ENCODE measurements at regions not wholly inside any gene's neighbourhood (a gene's known extent, or its start where the extent isn't known, plus 50 kb on each side); places are given as distances from the start of the nearest gene placed in this dataset.
A peak's percentile ranks its signal among the peaks of the same experiment; 100 is the strongest.

DNA sequence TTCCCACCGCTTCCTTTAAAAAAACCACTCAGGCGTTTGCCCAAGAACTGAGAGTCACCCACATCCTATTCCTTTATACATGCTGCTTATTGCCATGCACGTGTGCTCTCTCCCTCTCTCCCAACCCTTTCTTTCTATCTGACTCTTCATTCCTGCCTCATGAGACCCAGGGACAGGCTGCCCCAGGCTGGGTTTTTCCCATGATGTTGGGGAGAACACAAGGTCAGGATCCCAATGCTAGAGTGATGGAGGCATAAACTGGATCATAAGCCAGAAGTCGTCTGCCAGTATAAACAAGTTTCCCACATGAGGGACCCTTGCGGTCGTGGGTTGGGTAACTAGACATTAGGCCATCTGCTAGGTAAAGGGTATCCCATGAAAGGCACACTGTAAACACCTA, 64.9 kb downstream of the CD2 start:
- no peak overlapping the region for H3K4me3 ChIP-seq (ENCODE audit: low read length)
- no peak for DNase-seq (ENCODE audit: low read depth)
- TF ChIP-seq CTCF (conservative IDR thresholded peaks at IDR 0.05; ENCODE audit: low read length), result no peak

GRCh38 chr1:116820369-116820768, 66.1 kb downstream of the CD2 start:
- TF ChIP-seq CTCF (conservative IDR thresholded peaks at IDR 0.05; ENCODE audit: low read length), result no peak
- DNase-seq (ENCODE audit: low read depth), result peak; percentile 91

GRCh38 chr1:116821763-116822162, 67.5 kb downstream of the CD2 start:
- TF ChIP-seq CTCF (conservative IDR thresholded peaks at IDR 0.05; ENCODE audit: low read length), result no peak
- no peak for DNase-seq (ENCODE audit: low read depth)
- H3K4me3 ChIP-seq (ENCODE audit: low read length), result no peak overlapping the region

More at GRCh38 chr1:116820369-116820768, 66.1 kb downstream of the CD2 start:
- no peak overlapping the region for H3K4me3 ChIP-seq (ENCODE audit: low read length)

GRCh38 chr1:116824631-116825206, 70.5 kb downstream of the CD2 start:
- H3K4me3 ChIP-seq (ENCODE audit: low read length), result no peak overlapping the region
- TF ChIP-seq CTCF (conservative IDR thresholded peaks at IDR 0.05; ENCODE audit: low read length), result no peak
- no peak for DNase-seq (ENCODE audit: low read depth)

DNA sequence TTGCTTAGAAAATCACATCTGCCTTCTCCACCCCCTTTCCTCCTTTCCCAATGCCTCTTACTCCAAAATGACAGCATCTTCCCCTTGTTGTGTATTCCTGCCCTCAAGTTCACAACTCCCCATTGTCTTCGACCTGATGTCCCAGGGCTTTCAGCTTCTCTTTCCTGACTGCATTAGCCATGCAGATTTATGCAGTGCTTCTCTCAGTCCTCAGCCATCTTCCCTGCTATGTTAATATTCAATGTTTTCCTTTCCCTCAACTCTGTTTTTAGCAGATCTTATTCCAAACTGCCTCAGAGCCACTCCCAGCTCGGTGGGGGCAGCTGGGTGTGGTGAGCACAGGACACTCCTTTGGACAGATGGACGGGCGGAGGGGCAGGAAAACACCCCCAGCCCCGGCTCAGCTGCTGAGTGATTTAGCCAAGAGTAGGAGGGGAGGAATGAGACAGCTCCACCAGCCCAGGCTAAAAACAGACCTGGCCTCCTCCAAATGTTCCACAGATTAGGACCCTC, 71.0 kb downstream of the CD2 start:
- no peak overlapping the region for H3K4me3 ChIP-seq (ENCODE audit: low read length)
- no peak for DNase-seq (ENCODE audit: low read depth)
- TF ChIP-seq CTCF (conservative IDR thresholded peaks at IDR 0.05; ENCODE audit: low read length), result no peak

GRCh38 chr1:116825720-116826438, 71.6 kb downstream of the CD2 start:
- TF ChIP-seq CTCF (conservative IDR thresholded peaks at IDR 0.05; ENCODE audit: low read length), result no peak
- H3K4me3 ChIP-seq (ENCODE audit: low read length), result no peak overlapping the region
- DNase-seq (ENCODE audit: low read depth), result no peak
